IMR-90 (cell line): ENCODE measurements at regions not wholly inside any gene's neighbourhood (a gene's known extent, or its start where the extent isn't known, plus 50 kb on each side); places are given as distances from the start of the nearest gene placed in this dataset.

Source experiments
- MAFK ChIP-seq: IDR thresholded peaks from 2 replicates; pipeline ENCODE4 v1.6.1; 2012; ENCODE audit warnings: low read depth, low read length, improper control_type of control experiment
- POLR2A ChIP-seq: IDR thresholded peaks from 2 replicates; pipeline ENCODE4 v1.6.1; 2012; ENCODE audit warnings: mild to moderate bottlenecking, low read depth, low read length
- RCOR1 ChIP-seq: IDR thresholded peaks from 2 replicates; pipeline ENCODE4 v1.6.1; 2012; ENCODE audit warnings: mild to moderate bottlenecking, low read length, improper control_type of control experiment; ENCODE audit not compliant: insufficient replicate concordance
- TF ChIP-seq, protein P1 (sequence below): conservative IDR thresholded peaks from 2 replicates; pipeline ENCODE4 v1.5.1; 2012; ENCODE audit warnings: mild to moderate bottlenecking, low read depth, low read length, improper control_type of control experiment

- no peak for TF ChIP-seq MAFK
- TF ChIP-seq POLR2A = no peak
- TF ChIP-seq, protein P1, sequence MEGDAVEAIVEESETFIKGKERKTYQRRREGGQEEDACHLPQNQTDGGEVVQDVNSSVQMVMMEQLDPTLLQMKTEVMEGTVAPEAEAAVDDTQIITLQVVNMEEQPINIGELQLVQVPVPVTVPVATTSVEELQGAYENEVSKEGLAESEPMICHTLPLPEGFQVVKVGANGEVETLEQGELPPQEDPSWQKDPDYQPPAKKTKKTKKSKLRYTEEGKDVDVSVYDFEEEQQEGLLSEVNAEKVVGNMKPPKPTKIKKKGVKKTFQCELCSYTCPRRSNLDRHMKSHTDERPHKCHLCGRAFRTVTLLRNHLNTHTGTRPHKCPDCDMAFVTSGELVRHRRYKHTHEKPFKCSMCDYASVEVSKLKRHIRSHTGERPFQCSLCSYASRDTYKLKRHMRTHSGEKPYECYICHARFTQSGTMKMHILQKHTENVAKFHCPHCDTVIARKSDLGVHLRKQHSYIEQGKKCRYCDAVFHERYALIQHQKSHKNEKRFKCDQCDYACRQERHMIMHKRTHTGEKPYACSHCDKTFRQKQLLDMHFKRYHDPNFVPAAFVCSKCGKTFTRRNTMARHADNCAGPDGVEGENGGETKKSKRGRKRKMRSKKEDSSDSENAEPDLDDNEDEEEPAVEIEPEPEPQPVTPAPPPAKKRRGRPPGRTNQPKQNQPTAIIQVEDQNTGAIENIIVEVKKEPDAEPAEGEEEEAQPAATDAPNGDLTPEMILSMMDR = no peak
- no peak for TF ChIP-seq RCOR1
These were observed 271.2 kb downstream of the HAPSTR1 start for GRCh38 chr16:9362604-9363003.
